GM19468 (cell line): ENCODE measurements at regions not wholly inside any gene's neighbourhood (a gene's known extent, or its start where the extent isn't known, plus 50 kb on each side); places are given as distances from the start of the nearest gene placed in this dataset.
"Not testable (repeated sequence)": the region's sequence is repeated elsewhere in the genome, so short reads cannot be mapped to it uniquely, and the experiment has no call there.

Source experiments
- ATAC-seq: cut with Tn5 transposase; IDR thresholded peaks from one replicate; pipeline ENCODE4 v1.9.1; 2021; ENCODE audit warnings: mild to moderate bottlenecking, moderate library complexity, moderate number of reproducible peaks; ENCODE audit not compliant: unreplicated experiment; ENCODE audit errors: extremely low read depth

GRCh38 chr3:176661432-176661964, 535.8 kb downstream of the TBL1XR1 start:
- no peak for ATAC-seq

GRCh38 chr3:176655404-176656094, 541.7 kb downstream of the TBL1XR1 start:
- no peak for ATAC-seq

- ATAC-seq: no peak
These were observed 545.7 kb downstream of the TBL1XR1 start for GRCh38 chr3:176651622-176652021.

- ATAC-seq: no peak
These were observed 546.8 kb downstream of the TBL1XR1 start for GRCh38 chr3:176650478-176650877.

DNA sequence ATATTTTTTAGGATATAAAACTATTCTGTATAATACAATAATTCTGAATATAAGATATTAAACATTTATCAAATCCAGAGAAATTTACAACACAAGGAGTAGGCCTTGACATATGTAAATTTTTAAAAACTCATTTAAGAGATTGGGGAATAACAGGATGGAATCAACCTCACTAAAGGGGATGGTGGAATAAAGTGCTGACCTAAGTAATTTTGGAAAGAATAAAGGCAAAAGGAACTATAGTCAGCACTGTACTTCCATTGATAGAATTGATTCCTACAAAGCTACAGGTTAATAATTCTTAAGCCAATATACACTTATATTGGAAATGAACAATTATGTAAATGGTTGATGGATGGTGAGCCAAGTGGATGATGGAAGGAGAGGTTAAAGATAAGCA, 549.3 kb downstream of the TBL1XR1 start:
- ATAC-seq: no peak

DNA sequence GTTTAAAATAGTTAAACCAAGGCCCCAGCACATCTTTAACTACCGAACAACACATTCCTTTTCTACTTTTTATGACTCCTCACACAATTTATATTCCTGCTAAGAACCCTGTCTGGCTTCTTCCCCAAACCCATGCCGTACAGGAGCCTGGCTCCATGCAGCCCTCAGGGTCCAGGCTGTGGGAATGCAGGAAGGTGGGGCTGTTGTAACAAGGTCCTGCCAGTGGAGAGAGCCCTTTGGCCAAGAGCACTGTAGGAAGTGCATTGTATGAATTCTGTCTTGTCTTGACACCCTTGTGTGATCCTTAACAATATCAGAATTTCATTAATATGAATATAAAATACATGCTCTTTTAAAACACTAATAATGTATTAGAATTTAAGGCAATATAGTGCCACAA, 563.8 kb downstream of the TBL1XR1 start:
- ATAC-seq: no peak

GRCh38 chr3:176632925-176633324, 564.4 kb downstream of the TBL1XR1 start:
- ATAC-seq: no peak

DNA sequence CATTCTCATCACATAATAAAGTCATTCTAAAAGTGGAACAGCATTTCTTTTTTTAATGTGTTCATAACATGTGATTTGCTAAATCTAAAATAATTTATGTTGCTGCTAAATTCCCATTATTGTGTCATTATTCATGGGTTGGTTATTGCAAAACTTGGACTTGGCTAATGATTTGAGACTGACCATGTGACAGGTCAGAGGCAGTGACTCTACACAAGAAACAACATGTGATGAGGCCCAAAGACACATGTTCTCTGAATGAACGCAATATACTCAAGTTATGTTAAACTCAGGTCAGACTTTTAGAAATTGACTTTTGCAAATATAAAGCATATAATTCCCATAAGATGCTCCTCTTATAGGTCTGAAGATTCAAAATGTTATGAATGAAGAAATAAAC, 566.1 kb downstream of the TBL1XR1 start:
- no peak for ATAC-seq

GRCh38 chr3:176628101-176628639, 569.1 kb downstream of the TBL1XR1 start:
- no peak for ATAC-seq

DNA sequence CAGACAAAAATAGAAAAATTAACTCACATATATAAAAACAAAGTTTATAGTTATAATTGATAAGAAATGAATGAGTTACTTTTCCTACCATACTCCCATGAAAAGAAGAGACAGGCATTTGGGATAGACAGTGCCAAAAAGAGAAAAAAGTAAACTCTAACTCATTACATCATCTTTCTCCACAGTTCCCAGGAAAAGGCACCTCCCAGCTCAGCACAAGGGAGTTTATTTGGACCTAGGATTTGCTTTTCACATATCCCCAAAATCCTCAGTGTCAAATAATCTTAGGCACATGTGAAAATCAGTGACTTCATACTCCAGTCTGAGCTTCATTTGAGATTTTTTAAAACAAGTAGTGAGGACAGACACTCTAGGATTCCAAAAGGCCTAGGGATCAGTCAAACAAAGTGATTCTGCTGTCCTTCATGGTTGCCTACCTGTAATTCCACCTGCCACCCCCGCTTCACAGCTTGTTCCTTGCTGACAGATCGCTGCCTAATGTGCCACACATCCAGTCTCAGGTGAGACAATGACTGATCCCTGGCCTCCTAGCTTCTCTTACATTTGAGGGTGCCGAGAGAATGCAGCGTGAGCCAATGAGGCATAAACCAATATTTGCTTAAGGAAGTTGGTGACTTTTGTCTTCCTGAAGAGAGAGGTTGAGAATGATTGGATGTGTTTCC, 573.7 kb downstream of the TBL1XR1 start:
- no peak for ATAC-seq

- ATAC-seq: no peak
These were observed 577.4 kb downstream of the TBL1XR1 start for GRCh38 chr3:176619833-176620232.

DNA sequence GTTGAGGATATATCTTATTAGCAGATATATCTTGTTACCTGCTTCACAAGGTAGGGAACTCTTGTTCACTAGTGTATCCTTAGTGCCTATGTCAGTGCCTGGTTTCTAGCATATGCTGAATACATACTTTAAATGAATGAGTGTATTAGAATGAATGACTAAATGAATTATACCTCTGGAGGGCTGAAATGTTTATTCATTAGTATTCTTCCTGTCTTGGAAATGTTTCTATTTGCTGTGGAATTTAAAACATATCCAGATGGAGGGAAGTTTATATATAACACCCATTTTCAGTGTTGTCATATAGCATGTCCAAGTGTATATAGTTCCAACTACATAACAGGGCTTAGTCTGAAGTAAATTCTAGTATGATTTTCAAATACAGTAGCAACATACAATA, 581.5 kb downstream of the TBL1XR1 start:
- no peak for ATAC-seq

GRCh38 chr3:176611703-176612102, 585.6 kb downstream of the TBL1XR1 start:
- no peak for ATAC-seq

DNA sequence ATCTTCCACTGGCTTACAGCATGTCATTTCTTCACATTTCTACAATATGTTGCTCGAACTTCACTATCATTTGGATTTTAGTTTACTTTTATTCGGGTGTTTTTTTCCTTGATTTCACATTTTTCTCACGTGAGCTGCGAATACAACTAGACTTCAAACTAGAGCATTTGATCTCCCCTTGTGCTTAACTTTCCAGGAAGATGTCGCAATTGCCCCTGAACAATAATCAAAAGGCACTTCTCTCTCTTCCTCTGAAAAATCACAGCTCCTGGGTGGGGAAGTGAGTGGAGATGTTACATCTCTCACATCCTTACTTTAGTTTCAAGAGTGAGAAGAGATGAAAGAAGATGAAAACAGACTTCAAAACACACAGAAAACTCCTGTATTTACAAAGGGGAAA, 587.9 kb downstream of the TBL1XR1 start:
- no peak for ATAC-seq

GRCh38 chr3:176605553-176605952, 591.7 kb downstream of the TBL1XR1 start:
- not testable (repeated sequence) for ATAC-seq

DNA sequence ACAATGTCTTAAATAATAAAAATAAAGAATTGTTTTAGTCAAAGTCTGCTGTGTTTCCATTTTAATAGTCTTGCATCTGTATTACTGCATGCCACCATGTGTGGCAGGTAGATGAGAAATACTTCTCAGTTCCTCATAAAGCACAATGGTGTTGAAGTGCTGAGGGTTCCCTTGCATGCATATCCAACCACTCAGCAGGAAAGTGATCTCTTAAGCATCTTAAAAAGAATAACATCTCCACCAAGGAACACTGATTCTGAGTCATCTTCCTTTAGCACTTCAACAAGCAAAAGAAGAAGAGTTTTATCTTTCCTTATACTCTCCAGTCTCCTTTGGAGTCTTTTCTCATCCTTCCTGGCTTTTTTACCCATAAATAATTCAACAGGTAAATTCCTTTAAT, 602.0 kb downstream of the TBL1XR1 start:
- ATAC-seq: no peak

DNA sequence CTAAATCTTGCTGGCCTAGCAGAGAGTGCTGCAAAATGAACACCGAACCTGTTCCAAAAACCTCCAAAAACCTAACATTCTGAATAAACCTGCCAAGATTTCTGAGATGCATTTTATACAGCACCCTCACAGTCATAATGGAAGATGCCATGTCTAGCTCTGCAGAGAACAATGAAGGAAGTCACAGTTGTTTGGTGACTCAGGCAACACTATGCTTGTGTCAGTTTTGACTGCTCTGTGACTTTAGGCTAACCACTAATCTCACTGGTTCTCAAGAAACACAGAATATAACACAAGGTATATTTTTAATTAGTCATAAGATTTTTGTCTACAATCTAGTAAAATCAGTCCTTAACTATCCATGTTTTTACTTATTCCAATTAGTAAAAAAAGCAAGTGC, 606.6 kb downstream of the TBL1XR1 start:
- ATAC-seq: no peak

- no peak for ATAC-seq
These were observed 610.2 kb downstream of the TBL1XR1 start for GRCh38 chr3:176587089-176587488.

GRCh38 chr3:176584413-176585176, 612.7 kb downstream of the TBL1XR1 start:
- ATAC-seq: no peak

- no peak for ATAC-seq
These were observed 613.3 kb downstream of the TBL1XR1 start for GRCh38 chr3:176583956-176584355.

- no peak for ATAC-seq
These were observed 615.7 kb downstream of the TBL1XR1 start for GRCh38 chr3:176581589-176581988.
